DND-41 (cell line): ENCODE measurements at regions not wholly inside any gene's neighbourhood (a gene's known extent, or its start where the extent isn't known, plus 50 kb on each side); places are given as distances from the start of the nearest gene placed in this dataset.

Experiments used
- EZH2 ChIP-seq: IDR thresholded peaks from 3 replicates; pipeline ENCODE4 v1.6.1; 2012; ENCODE audit warnings: borderline replicate concordance, low read depth, mild to moderate bottlenecking, moderate library complexity, low read length, inconsistent platforms; ENCODE audit not compliant: severe bottlenecking
- TF ChIP-seq, protein P1 (sequence below): IDR thresholded peaks from 2 replicates; pipeline ENCODE4 v1.5.1; 2012; ENCODE audit warnings: borderline replicate concordance, low read length, moderate library complexity, mild to moderate bottlenecking; ENCODE audit not compliant: poor library complexity, severe bottlenecking; ENCODE audit errors: extremely low read depth

DNA sequence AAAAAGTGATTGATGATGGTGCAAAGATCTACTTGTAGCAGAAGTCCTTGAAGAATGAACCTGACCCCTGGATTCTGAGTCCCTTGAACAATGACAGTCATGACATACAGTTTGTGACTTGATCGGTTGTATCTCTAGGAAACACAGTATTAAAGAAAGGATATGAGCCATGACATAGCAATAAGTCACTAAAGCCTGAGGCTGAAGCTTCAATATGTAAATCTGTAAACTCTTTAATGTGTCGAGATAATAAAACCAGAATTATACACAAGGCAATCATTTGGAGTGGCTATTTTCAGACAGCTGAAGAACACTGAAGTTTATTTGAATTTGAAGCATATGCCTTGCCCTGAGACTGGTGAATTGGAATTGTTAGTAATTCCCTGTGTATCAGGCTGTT, 911.5 kb upstream of the RAG2 start:
- TF ChIP-seq EZH2, result no peak
- TF ChIP-seq, protein P1, sequence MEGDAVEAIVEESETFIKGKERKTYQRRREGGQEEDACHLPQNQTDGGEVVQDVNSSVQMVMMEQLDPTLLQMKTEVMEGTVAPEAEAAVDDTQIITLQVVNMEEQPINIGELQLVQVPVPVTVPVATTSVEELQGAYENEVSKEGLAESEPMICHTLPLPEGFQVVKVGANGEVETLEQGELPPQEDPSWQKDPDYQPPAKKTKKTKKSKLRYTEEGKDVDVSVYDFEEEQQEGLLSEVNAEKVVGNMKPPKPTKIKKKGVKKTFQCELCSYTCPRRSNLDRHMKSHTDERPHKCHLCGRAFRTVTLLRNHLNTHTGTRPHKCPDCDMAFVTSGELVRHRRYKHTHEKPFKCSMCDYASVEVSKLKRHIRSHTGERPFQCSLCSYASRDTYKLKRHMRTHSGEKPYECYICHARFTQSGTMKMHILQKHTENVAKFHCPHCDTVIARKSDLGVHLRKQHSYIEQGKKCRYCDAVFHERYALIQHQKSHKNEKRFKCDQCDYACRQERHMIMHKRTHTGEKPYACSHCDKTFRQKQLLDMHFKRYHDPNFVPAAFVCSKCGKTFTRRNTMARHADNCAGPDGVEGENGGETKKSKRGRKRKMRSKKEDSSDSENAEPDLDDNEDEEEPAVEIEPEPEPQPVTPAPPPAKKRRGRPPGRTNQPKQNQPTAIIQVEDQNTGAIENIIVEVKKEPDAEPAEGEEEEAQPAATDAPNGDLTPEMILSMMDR, result no peak
